OCI-LY3 (cell line): ENCODE measurements at regions not wholly inside any gene's neighbourhood (a gene's known extent, or its start where the extent isn't known, plus 50 kb on each side); places are given as distances from the start of the nearest gene placed in this dataset.

Source experiments
- EZH2phosphoT487 ChIP-seq: fragments of 200-600 bp; shearing (Covaris generic); IDR thresholded peaks from 2 replicates; pipeline ENCODE4 v1.6.1; 2018; ENCODE audit warnings: antibody characterized with exemption, mixed run types, low read depth
- TF ChIP-seq, protein P1 (sequence below): fragments of 200-600, 300-600 bp; sonication (generic); IDR thresholded peaks from 2 replicates; pipeline ENCODE4 v1.5.1; 2014; ENCODE audit warnings: antibody characterized with exemption, low read length, low read depth

DNA sequence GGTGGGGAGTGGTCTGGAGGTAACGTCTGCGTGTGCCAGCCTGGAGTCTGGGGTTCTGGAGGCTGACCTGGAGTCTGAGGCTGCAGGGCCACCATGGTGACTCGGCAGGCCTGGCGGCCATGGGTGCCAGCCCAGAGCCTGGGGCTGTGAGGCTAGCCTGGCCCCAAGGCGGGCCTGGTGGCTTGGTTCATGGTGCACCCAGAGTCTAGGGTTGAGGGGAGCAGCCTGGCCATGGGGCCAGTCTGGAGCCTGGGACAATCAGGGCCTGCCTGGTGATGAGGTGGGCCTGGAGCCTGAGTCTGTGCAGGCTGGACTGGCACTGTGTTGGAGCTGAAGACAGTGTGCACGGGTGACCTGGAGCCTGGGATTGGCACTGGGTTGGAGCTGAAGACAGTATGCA lies 64.9 kb downstream of the CXorf49B start:
- TF ChIP-seq, protein P1, sequence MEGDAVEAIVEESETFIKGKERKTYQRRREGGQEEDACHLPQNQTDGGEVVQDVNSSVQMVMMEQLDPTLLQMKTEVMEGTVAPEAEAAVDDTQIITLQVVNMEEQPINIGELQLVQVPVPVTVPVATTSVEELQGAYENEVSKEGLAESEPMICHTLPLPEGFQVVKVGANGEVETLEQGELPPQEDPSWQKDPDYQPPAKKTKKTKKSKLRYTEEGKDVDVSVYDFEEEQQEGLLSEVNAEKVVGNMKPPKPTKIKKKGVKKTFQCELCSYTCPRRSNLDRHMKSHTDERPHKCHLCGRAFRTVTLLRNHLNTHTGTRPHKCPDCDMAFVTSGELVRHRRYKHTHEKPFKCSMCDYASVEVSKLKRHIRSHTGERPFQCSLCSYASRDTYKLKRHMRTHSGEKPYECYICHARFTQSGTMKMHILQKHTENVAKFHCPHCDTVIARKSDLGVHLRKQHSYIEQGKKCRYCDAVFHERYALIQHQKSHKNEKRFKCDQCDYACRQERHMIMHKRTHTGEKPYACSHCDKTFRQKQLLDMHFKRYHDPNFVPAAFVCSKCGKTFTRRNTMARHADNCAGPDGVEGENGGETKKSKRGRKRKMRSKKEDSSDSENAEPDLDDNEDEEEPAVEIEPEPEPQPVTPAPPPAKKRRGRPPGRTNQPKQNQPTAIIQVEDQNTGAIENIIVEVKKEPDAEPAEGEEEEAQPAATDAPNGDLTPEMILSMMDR, result no peak
- TF ChIP-seq EZH2phosphoT487, result no peak
